Breast epithelium (tissue), 4 donors: ENCODE measurements at regions not wholly inside any gene's neighbourhood (a gene's known extent, or its start where the extent isn't known, plus 50 kb on each side); places are given as distances from the start of the nearest gene placed in this dataset.

Experiments
- DNase-seq, 2 donors: peaks; one replicate each; pipeline ENCODE4 v3.0.0-alpha.2; 2019; ENCODE audit warnings: low spot score in 2 of 2
- H3K27ac ChIP-seq, 2 donors: fragments of 200-600 bp; sonication (generic) in 1 of 2; one replicate each; pipeline ENCODE4 v1.5.1; 2016 to 2019; ENCODE audit warnings: mild to moderate bottlenecking in 1 of 2
- H3K27me3 ChIP-seq, 2 donors: fragments of 200-600 bp; sonication (generic) in 1 of 2; one replicate each; pipeline versions ENCODE4 v1.5.1 to v1.6.0; 2017 to 2019; ENCODE audit warnings: control low read depth in 1 of 2, mild to moderate bottlenecking in 1 of 2
- H3K36me3 ChIP-seq: fragments of 200-600 bp; one replicate; pipeline ENCODE4 v1.5.1; 2019
- H3K4me1 ChIP-seq, 2 donors: fragments of 200-600 bp; sonication (generic); one replicate each; pipeline ENCODE4 v1.5.1; 2016 to 2019; ENCODE audit warnings: control low read depth in 1 of 2
- H3K4me3 ChIP-seq, 3 donors: fragments of 200-600 bp; sonication (generic); 1 replicate in 2 of 3; 2 replicates in 1 of 3; pipeline ENCODE4 v1.5.1; 2016 to 2019; ENCODE audit warnings: mild to moderate bottlenecking in 3 of 3, moderate library complexity in 2 of 3
- H3K9me3 ChIP-seq, 2 donors: fragments of 200-600 bp; sonication (generic) in 1 of 2; one replicate each; pipeline ENCODE4 v1.5.1; 2016 to 2019; ENCODE audit warnings: control low read depth in 1 of 2
- POLR2A ChIP-seq: fragments of 450-650 bp; IDR thresholded peaks from one replicate; pipeline ENCODE4 v1.6.1; 2016; ENCODE audit warnings: antibody characterized with exemption, mild to moderate bottlenecking, moderate library complexity
- POLR2AphosphoS5 ChIP-seq, 3 donors: sonication (generic); formaldehyde crosslinking; IDR thresholded peaks; one replicate each; pipeline ENCODE4 v1.6.1; 2017; ENCODE audit warnings: antibody characterized with exemption in 3 of 3
- intact Hi-C: fragments of 100-400 bp; cut with DNase I; formaldehyde crosslinking; loops from one replicate; pipeline ENCODE4 v1.15.1; 2023; ENCODE audit warnings: low total_unique reads
- TF ChIP-seq, protein P1 (sequence below), 3 donors: fragments of 450-650 bp; IDR thresholded peaks; one replicate each; pipeline ENCODE4 v1.5.1; 2016 to 2017; ENCODE audit warnings: antibody characterized with exemption in 3 of 3, mild to moderate bottlenecking in 3 of 3, moderate library complexity in 3 of 3

DNA sequence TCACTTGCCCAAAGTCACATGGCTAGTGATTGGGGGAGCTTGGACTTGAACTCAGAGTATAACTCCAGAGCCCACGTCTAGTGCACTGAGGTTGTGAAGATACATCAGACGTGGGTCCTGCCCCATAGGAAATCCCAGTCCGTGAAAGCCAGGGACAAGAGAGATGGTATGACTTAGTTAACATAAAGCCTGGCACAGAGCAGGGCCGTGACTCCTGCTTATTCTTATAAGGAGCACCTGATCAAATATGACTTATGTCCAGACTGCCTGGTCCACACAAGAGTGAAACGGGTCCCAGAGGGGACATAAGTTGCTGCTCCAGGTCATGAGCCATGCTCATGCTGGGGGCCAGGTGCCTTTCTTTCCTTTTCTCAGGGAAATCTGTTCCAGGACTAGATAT, 166.3 kb upstream of the USP24 start:
- no peaks in the 10 kb centered on the region for H3K36me3 ChIP-seq

DNA sequence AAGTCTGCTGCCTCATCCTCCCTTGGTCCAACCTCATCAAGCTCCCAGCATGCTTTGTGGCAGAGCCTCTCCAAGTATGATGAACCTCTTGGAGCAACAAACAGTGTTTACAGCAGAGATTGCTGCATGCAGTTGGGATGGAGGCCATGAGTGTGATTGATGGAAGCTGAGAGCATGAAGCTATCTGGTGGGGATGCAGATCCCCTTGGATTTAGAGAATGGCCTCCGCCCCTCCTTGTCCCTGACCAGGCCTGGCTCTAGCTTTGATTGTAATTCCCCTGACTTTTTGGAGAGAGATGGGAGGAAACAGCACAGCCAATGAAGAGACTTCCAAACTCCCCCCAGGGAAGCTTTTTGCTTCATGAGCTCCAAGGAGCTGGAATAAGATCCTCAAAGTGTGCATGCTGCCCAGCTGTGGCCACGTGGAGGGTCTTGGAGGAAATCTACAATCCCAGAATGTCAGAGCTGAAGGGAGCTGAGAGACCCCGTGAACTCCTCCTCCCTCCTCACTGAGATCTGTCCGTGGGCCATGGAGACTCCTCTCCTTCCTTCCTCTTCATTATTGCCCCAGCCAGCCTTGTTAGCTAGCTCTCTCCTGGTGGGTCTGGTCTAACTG, 165.3 kb upstream of the USP24 start:
- H3K4me3 ChIP-seq, result no peak overlapping the region
- peak overlapping the region in 1 of 2 donors; percentile 12 for H3K27ac ChIP-seq
- H3K4me1 ChIP-seq, result no peaks in the 10 kb centered on the region
- TF ChIP-seq POLR2AphosphoS5 (IDR thresholded peaks at IDR 0.05) (peak in 1 of 3 donors; percentile 51), POLR2A (no peak)
- intact Hi-C loops, result no loop called here
- H3K9me3 ChIP-seq, result no peaks in the 10 kb centered on the region
- no peaks in the 10 kb centered on the region for H3K36me3 ChIP-seq
- DNase-seq, result no peak
- H3K27me3 ChIP-seq, result no peaks in the 10 kb centered on the region

More for the DNA sequence above, 166.3 kb upstream of the USP24 start:
- H3K27me3 ChIP-seq, result no peaks in the 10 kb centered on the region
- H3K4me3 ChIP-seq, result no peak overlapping the region
- no peaks in the 10 kb centered on the region for H3K9me3 ChIP-seq
- DNase-seq, result no peak
- H3K4me1 ChIP-seq, result no peaks in the 10 kb centered on the region
- TF ChIP-seq POLR2A (no peak), POLR2AphosphoS5 (IDR thresholded peaks at IDR 0.05) (no peak)
- H3K27ac ChIP-seq, result no peak overlapping the region
- intact Hi-C loops, result no loop called here

DNA sequence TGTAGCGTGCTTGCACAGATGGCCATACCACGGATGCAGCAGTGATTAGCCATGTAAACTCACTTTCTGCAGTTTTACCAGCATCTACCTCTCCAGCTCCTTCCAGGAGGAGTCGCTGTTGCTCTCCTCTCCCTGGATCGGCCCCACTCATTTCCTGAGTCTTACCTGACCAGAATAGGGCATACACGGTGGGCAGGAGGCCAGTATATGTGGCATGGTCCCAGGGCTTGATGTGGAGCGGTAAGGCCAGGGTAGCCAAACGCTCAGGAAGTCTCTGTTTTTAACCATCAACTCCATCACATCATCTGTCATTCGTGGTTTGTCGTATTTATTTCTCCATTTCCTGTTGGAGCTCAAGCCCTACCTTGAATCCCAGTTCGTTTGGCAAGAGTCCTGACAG, 163.4 kb upstream of the USP24 start:
- H3K36me3 ChIP-seq, result no peaks in the 10 kb centered on the region
- no peaks in the 10 kb centered on the region for H3K9me3 ChIP-seq
- no peaks in the 10 kb centered on the region for H3K27me3 ChIP-seq
- no peaks in the 10 kb centered on the region for H3K4me1 ChIP-seq
- intact Hi-C loops, result no loop called here
- no peak overlapping the region for H3K4me3 ChIP-seq
- TF ChIP-seq, protein P1, sequence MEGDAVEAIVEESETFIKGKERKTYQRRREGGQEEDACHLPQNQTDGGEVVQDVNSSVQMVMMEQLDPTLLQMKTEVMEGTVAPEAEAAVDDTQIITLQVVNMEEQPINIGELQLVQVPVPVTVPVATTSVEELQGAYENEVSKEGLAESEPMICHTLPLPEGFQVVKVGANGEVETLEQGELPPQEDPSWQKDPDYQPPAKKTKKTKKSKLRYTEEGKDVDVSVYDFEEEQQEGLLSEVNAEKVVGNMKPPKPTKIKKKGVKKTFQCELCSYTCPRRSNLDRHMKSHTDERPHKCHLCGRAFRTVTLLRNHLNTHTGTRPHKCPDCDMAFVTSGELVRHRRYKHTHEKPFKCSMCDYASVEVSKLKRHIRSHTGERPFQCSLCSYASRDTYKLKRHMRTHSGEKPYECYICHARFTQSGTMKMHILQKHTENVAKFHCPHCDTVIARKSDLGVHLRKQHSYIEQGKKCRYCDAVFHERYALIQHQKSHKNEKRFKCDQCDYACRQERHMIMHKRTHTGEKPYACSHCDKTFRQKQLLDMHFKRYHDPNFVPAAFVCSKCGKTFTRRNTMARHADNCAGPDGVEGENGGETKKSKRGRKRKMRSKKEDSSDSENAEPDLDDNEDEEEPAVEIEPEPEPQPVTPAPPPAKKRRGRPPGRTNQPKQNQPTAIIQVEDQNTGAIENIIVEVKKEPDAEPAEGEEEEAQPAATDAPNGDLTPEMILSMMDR (IDR thresholded peaks at IDR 0.05), result peak in 2 of 3 donors; percentile 31 to 56
- TF ChIP-seq POLR2AphosphoS5 (IDR thresholded peaks at IDR 0.05), result no peak
- peak overlapping the region in 1 of 2 donors; percentile 18 for H3K27ac ChIP-seq
- peak in 1 of 2 donors; percentile 65 for DNase-seq

DNA sequence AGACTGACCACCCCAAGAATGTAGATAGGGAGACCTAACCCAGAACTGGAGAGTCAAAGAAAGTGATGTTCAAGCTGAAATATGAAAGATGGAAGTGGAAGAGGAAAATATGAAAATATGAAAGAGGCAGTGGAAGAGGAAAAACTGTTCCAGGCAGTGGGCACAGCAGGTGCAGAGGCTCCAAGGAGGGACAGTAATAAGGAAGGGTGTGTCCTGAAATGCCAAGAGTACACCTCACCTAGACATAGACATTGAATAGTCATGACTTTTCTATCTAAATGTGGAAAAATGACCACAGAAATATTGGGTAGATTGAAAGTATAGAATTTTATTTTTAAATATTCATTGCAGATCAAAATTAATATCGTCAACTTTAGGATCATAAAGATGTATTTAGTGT, 161.7 kb upstream of the USP24 start:
- Histone ChIP-seq H3K4me1 (no peaks in the 10 kb centered on the region), H3K36me3 (no peaks in the 10 kb centered on the region), H3K27ac (no peak overlapping the region), H3K27me3 (no peaks in the 10 kb centered on the region), H3K4me3 (no peak overlapping the region), H3K9me3 (no peaks in the 10 kb centered on the region)
- intact Hi-C loops, result no loop called here
- no peak for DNase-seq
- no peak for TF ChIP-seq POLR2A
- TF ChIP-seq, protein P1 (IDR thresholded peaks at IDR 0.05), result no peak

DNA sequence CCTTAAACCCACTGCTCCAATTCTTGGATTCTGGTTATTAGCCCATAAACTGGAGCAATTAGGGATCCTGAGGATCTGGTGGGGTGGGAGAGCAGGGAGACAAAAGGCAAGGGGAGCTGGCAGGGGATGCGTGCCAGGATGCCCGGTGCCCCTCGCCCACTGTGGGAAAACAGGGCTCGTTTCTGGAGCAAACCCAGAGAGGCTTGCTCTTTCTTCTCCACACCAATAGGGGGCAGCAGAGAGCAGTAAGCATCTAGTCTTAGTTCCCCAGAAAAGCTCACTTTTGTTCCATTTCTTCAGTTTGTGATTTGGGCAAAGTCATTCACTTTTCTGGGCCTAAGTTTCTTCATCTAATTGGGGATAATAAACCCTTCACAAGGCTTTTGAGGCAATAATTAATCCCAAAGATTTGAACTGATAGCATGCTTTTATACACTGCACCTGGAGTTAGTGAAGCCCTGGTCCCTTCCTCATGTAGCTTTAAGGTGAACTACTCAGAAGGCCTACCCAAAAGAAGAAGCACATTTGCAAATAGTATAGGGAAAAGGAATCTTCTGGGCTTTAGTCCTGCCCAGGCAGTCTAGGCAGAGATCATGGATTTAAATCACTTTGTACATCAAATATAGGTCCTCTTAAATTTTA, 160.6 kb upstream of the USP24 start:
- H3K4me1 ChIP-seq, result no peaks in the 10 kb centered on the region
- DNase-seq, result no peak
- no peak for TF ChIP-seq POLR2AphosphoS5 (IDR thresholded peaks at IDR 0.05)
- TF ChIP-seq, protein P1 (IDR thresholded peaks at IDR 0.05), result peak; percentile 78 to 81 (median 80)
- no peak for TF ChIP-seq POLR2A
- H3K4me3 ChIP-seq, result no peak overlapping the region
- H3K27ac ChIP-seq, result peak overlapping the region; percentile 22 to 41
- intact Hi-C loops, result no loop called here
- no peaks in the 10 kb centered on the region for H3K27me3 ChIP-seq
- H3K9me3 ChIP-seq, result no peaks in the 10 kb centered on the region
- H3K36me3 ChIP-seq, result no peaks in the 10 kb centered on the region

DNA sequence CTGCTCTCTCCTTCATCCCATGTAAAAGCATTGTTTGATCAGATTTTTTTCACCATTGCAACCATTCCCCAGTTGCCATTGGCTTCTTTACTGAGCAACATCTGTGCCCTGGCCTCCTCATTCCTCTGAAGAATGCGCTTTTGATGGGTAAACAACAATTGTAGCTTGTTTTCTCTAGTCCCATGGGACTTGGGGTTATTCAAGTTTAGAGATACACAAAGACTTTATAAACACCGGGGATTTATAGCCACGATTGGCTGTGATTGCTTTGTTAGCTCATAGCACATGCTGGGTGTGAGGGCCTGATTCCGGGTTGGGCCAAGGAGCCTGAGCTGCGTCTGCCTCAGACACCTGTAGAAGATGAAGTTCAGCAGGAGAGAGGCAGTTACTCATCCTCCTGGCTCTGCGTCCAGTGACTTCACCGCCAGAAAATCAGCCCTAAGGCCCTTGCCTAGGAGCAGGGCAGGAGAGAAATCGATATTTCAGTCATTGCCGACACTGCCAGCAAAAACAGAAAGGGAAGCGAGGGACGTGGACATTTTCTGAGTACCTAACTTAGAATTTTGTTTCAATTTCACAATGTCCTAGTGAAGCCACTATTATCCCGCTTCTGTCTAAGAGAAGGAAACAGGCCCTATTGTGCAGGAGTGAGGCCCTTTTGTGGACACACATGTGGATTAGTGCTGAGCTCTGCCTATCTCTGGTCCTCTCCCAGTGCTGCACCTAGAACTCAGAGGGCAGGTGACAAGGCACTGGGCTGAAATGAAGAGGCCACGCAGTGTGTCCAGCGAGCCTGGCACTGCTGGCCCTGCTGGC, 159.8 kb upstream of the USP24 start:
- Histone ChIP-seq H3K4me3 (no peak overlapping the region), H3K27me3 (no peaks in the 10 kb centered on the region), H3K4me1 (no peaks in the 10 kb centered on the region), H3K36me3 (no peaks in the 10 kb centered on the region), H3K27ac (peak overlapping the region; percentile 22 to 41), H3K9me3 (no peaks in the 10 kb centered on the region)
- intact Hi-C loops, result no loop called here
- no peak for DNase-seq
- TF ChIP-seq, protein P1 (IDR thresholded peaks at IDR 0.05), result no peak
- peak in 1 of 3 donors; percentile 37 for TF ChIP-seq POLR2AphosphoS5 (IDR thresholded peaks at IDR 0.05)
